ENCODE measurements at regions not wholly inside any gene's neighbourhood (a gene's known extent, or its start where the extent isn't known, plus 50 kb on each side); places are given as distances from the start of the nearest gene placed in this dataset.

- Histone ChIP-seq H3K27ac (no peak overlapping the region), H4K20me1 (ENCODE audit: insufficient read depth, poor library complexity, severe bottlenecking) (no peaks in the 10 kb centered on the region), H3K4me2 (no peak overlapping the region), H3K79me2 (no peaks in the 10 kb centered on the region), H3K27me3 (no peaks in the 10 kb centered on the region), H3K4me1 (ENCODE audit: insufficient read depth) (no peaks in the 10 kb centered on the region), H2AFZ (no peak overlapping the region), H3K9me2 (replicated peaks; ENCODE audit: insufficient read depth) (no peaks in the 10 kb centered on the region), H3K4me3 (no peak overlapping the region), H3K36me3 (replicated peaks; ENCODE audit: insufficient read depth, low read depth) (no peaks in the 10 kb centered on the region), H3K9me3 (ENCODE audit: low read depth) (no peaks in the 10 kb centered on the region)
- no peak for DNase-seq (ENCODE audit: low spot score)
- TF ChIP-seq EZH2phosphoT487 (IDR thresholded peaks at IDR 0.05; ENCODE audit: low read depth, severe bottlenecking, unreplicated experiment): no peak
- TF ChIP-seq CTCF (IDR thresholded peaks at IDR 0.05; ENCODE audit: poor library complexity): no peak
- no peak for TF ChIP-seq EZH2 (IDR thresholded peaks at IDR 0.05; ENCODE audit: borderline replicate concordance)
- WGBS (ENCODE audit: low lambda C conversion rate, missing lambda C conversion rate): 93% methylated on average over 3 of the region's 3 CpGs
These were observed 101.5 kb downstream of the EPDR1 start for GRCh38 chr7:38021892-38022291.

- Histone ChIP-seq H2AFZ (no peak overlapping the region), H3K79me2 (no peaks in the 10 kb centered on the region), H3K4me3 (no peak overlapping the region), H3K36me3 (replicated peaks; ENCODE audit: insufficient read depth, low read depth) (no peaks in the 10 kb centered on the region), H3K9me2 (replicated peaks; ENCODE audit: insufficient read depth) (no peaks in the 10 kb centered on the region), H4K20me1 (ENCODE audit: insufficient read depth, poor library complexity, severe bottlenecking) (no peaks in the 10 kb centered on the region), H3K4me2 (no peak overlapping the region), H3K4me1 (ENCODE audit: insufficient read depth) (no peaks in the 10 kb centered on the region), H3K27me3 (no peaks in the 10 kb centered on the region), H3K9me3 (ENCODE audit: low read depth) (no peaks in the 10 kb centered on the region), H3K27ac (no peak overlapping the region)
- 94% methylated on average over 1 of the region's 1 CpG for WGBS (ENCODE audit: low lambda C conversion rate, missing lambda C conversion rate)
- TF ChIP-seq EZH2 (IDR thresholded peaks at IDR 0.05; ENCODE audit: borderline replicate concordance): no peak
- no peak for TF ChIP-seq EZH2phosphoT487 (IDR thresholded peaks at IDR 0.05; ENCODE audit: low read depth, severe bottlenecking, unreplicated experiment)
- no peak for TF ChIP-seq CTCF (IDR thresholded peaks at IDR 0.05; ENCODE audit: poor library complexity)
- DNase-seq (ENCODE audit: low spot score): no peak
These were observed 105.4 kb downstream of the EPDR1 start for GRCh38 chr7:38025815-38026214.

GRCh38 chr7:38027884-38028455 is 107.5 kb downstream of the EPDR1 start:
- no peaks in the 10 kb centered on the region for H3K9me3 ChIP-seq (ENCODE audit: low read depth)
- TF ChIP-seq EZH2phosphoT487 (IDR thresholded peaks at IDR 0.05; ENCODE audit: low read depth, severe bottlenecking, unreplicated experiment) (no peak), CTCF (IDR thresholded peaks at IDR 0.05; ENCODE audit: poor library complexity) (no peak)
- H3K79me2 ChIP-seq: no peaks in the 10 kb centered on the region
- H2AFZ ChIP-seq: no peak overlapping the region
- 71% methylated on average over 4 of the region's 4 CpGs for WGBS (ENCODE audit: low lambda C conversion rate, missing lambda C conversion rate)
- no peaks in the 10 kb centered on the region for H4K20me1 ChIP-seq (ENCODE audit: insufficient read depth, poor library complexity, severe bottlenecking)
- H3K4me2 ChIP-seq: no peak overlapping the region
- H3K4me3 ChIP-seq: no peak overlapping the region
- H3K27ac ChIP-seq: no peak overlapping the region
- no peaks in the 10 kb centered on the region for H3K27me3 ChIP-seq
- no peaks in the 10 kb centered on the region for H3K36me3 ChIP-seq (replicated peaks; ENCODE audit: insufficient read depth, low read depth)
- no peaks in the 10 kb centered on the region for H3K4me1 ChIP-seq (ENCODE audit: insufficient read depth)
- H3K9me2 ChIP-seq (replicated peaks; ENCODE audit: insufficient read depth): no peaks in the 10 kb centered on the region
- no peak for DNase-seq (ENCODE audit: low spot score)

Data from hepatocyte (in vitro differentiated cells).